SK-N-SH (cell line): ENCODE measurements at regions not wholly inside any gene's neighbourhood (a gene's known extent, or its start where the extent isn't known, plus 50 kb on each side); places are given as distances from the start of the nearest gene placed in this dataset.

ENCODE experiments used
- CTCF ChIA-PET: fragments of 300-600, 350-600 bp; formaldehyde crosslinking; extraction: SDS; loops from one replicate; lab custom pipeline; 2021; lab: Yijun Ruan, JAX
- POLR2A ChIA-PET: fragments of 350-600 bp; sonication (Branson Sonifier 250); formaldehyde crosslinking; extraction: SDS; loops from one replicate; lab custom pipeline; 2020; ENCODE audit warnings: antibody characterized with exemption, inconsistent platforms; lab: Yijun Ruan, JAX
- DNase-seq: peaks from one replicate; pipeline ENCODE4 v3.0.0; 2012
- H2AFZ ChIP-seq: fragments of 200-600 bp; sonication (generic); 2 replicates; pipeline ENCODE4 v1.8.1; 2016; ENCODE audit warnings: antibody characterized with exemption, mild to moderate bottlenecking, low read depth
- H3F3A ChIP-seq: fragments of 200-600 bp; sonication (generic); replicated peaks from 2 replicates; pipeline ENCODE3; 2016; ENCODE audit warnings: antibody characterized with exemption, mild to moderate bottlenecking; ENCODE audit not compliant: insufficient read depth
- H3K27ac ChIP-seq, 2 experiments: fragments of 200-500 bp in 1 of 2; fragments of 200-600 bp in 1 of 2; sonication (Bioruptor generic) in 1 of 2; sonication (generic), shearing (Covaris generic) in 1 of 2; 2 replicates each; pipeline versions ENCODE4 v1.5.1 to v1.6.1; 2014 to 2016; ENCODE audit warnings: low read depth in 2 of 2, inconsistent platforms in 1 of 2, low read length in 1 of 2, mild to moderate bottlenecking in 1 of 2, mixed read lengths in 1 of 2
- H3K27me3 ChIP-seq: fragments of 200-600 bp; sonication (generic), shearing (Covaris generic); 2 replicates; pipeline ENCODE4 v1.6.1; 2016; ENCODE audit warnings: mixed run types; ENCODE audit not compliant: insufficient read depth
- H3K36me3 ChIP-seq, 2 experiments: fragments of 200-500 bp in 1 of 2; fragments of 200-600 bp in 1 of 2; sonication (Bioruptor generic) in 1 of 2; sonication (generic) in 1 of 2; replicated peaks in 1 of 2; 2 replicates each; pipeline versions ENCODE3 to v1.5.1; 2014 to 2016; ENCODE audit warnings: low read length in 1 of 2, mild to moderate bottlenecking in 1 of 2; ENCODE audit not compliant: insufficient read depth in 2 of 2, control insufficient read depth in 1 of 2
- H3K4me1 ChIP-seq, 2 experiments: fragments of 200-500 bp in 1 of 2; fragments of 200-600 bp in 1 of 2; sonication (Bioruptor generic) in 1 of 2; sonication (generic), shearing (Covaris generic) in 1 of 2; 2 replicates each; pipeline versions ENCODE4 v1.5.1 to v1.6.1; 2014 to 2016; ENCODE audit warnings: low read depth in 1 of 2, low read length in 1 of 2, mixed run types in 1 of 2; ENCODE audit not compliant: insufficient read depth in 2 of 2, control insufficient read depth in 1 of 2
- H3K4me2 ChIP-seq: fragments of 200-600 bp; sonication (generic), shearing (Covaris generic); 2 replicates; pipeline ENCODE4 v1.6.1; 2017; ENCODE audit warnings: mixed run types
- H3K4me3 ChIP-seq, 2 experiments: fragments of 200-500 bp in 1 of 2; fragments of 200-600 bp in 1 of 2; sonication (Bioruptor generic) in 1 of 2; sonication (generic), shearing (Covaris generic) in 1 of 2; 2 replicates each; pipeline versions ENCODE4 v1.5.1 to v1.8.1; 2014 to 2016; ENCODE audit warnings: low read depth in 2 of 2, inconsistent platforms in 1 of 2, low read length in 1 of 2, mild to moderate bottlenecking in 1 of 2, mixed read lengths in 1 of 2, moderate library complexity in 1 of 2
- H3K79me2 ChIP-seq: fragments of 200-600 bp; sonication (generic); 2 replicates; pipeline ENCODE4 v1.8.1; 2017; ENCODE audit warnings: mild to moderate bottlenecking; ENCODE audit not compliant: insufficient read depth
- H3K9ac ChIP-seq: fragments of 200-600 bp; sonication (generic); 2 replicates; pipeline ENCODE4 v1.6.1; 2017; ENCODE audit warnings: mixed run types
- H3K9me2 ChIP-seq: fragments of 200-600 bp; sonication (generic); 2 replicates; pipeline ENCODE4 v1.6.1; 2017; ENCODE audit warnings: mixed run types
- H3K9me3 ChIP-seq: fragments of 200-600 bp; sonication (generic); 2 replicates; pipeline ENCODE4 v1.6.1; 2017; ENCODE audit warnings: mixed run types, mild to moderate bottlenecking, moderate library complexity
- H4K20me1 ChIP-seq: fragments of 200-600 bp; sonication (generic); 2 replicates; pipeline ENCODE4 v1.6.1; 2017; ENCODE audit warnings: mild to moderate bottlenecking, mixed run types; ENCODE audit not compliant: insufficient read depth
- CTCF ChIP-seq: fragments of 200-600 bp; sonication (generic); IDR thresholded peaks from 2 replicates; pipeline ENCODE4 v1.6.1; 2017; ENCODE audit warnings: antibody characterized with exemption, mild to moderate bottlenecking, moderate library complexity
- EP300 ChIP-seq, 2 experiments: IDR thresholded peaks; 2 replicates each; pipeline versions ENCODE4 v1.4.0 to v1.6.1; 2012; ENCODE audit warnings: borderline replicate concordance in 1 of 2, low read depth in 1 of 2, low read length in 1 of 2
- EZH2phosphoT487 ChIP-seq: fragments of 200-600 bp; sonication (generic); IDR thresholded peaks from 2 replicates; pipeline ENCODE4 v1.6.1; 2017; ENCODE audit warnings: low read depth, mixed run types, mild to moderate bottlenecking, antibody characterized with exemption, moderate library complexity, borderline replicate concordance
- FOXJ3 ChIP-seq: sonication (generic); formaldehyde crosslinking; IDR thresholded peaks from 2 replicates; pipeline ENCODE4 v1.5.1; 2020; ENCODE audit warnings: mild to moderate bottlenecking, missing genetic modification reagents
- FOXM1 ChIP-seq: IDR thresholded peaks from 2 replicates; pipeline ENCODE4 v1.4.0; 2012; ENCODE audit warnings: low read depth, mild to moderate bottlenecking
- GABPA ChIP-seq: IDR thresholded peaks from 2 replicates; pipeline ENCODE4 v1.4.0; 2012; ENCODE audit warnings: low read depth, mild to moderate bottlenecking
- IRF3 ChIP-seq: fragments of 150-350 bp; IDR thresholded peaks from 2 replicates; pipeline ENCODE4 v1.6.1; 2016; ENCODE audit warnings: mild to moderate bottlenecking, low read depth, low read length
- JUND ChIP-seq: IDR thresholded peaks from 2 replicates; pipeline ENCODE4 v1.4.0; 2012
- MAX ChIP-seq: IDR thresholded peaks from 2 replicates; pipeline ENCODE4 v1.4.0; 2012; ENCODE audit warnings: low read depth
- MEF2A ChIP-seq: IDR thresholded peaks from 2 replicates; pipeline ENCODE4 v1.4.0; 2012; ENCODE audit warnings: low read depth, borderline replicate concordance
- MXI1 ChIP-seq: IDR thresholded peaks from 2 replicates; pipeline ENCODE4 v1.6.1; 2012; ENCODE audit warnings: mild to moderate bottlenecking, low read depth, low read length, improper control_type of control experiment
- PBX3 ChIP-seq: IDR thresholded peaks from 2 replicates; pipeline ENCODE4; 2012
- POLR2AphosphoS5 ChIP-seq: IDR thresholded peaks from 2 replicates; pipeline ENCODE4 v1.6.1; 2012; ENCODE audit warnings: low read depth, low read length
- RAD21 ChIP-seq: IDR thresholded peaks from 2 replicates; pipeline ENCODE4 v1.6.1; 2012; ENCODE audit warnings: mild to moderate bottlenecking, low read length
- REST ChIP-seq: IDR thresholded peaks from 2 replicates; pipeline ENCODE4 v1.6.1; 2012; ENCODE audit warnings: mild to moderate bottlenecking, low read depth, low read length, moderate library complexity
- RXRA ChIP-seq: IDR thresholded peaks from 2 replicates; pipeline ENCODE4 v1.4.0; 2012; ENCODE audit warnings: low read depth, mild to moderate bottlenecking, borderline replicate concordance
- SIN3A ChIP-seq: IDR thresholded peaks from 2 replicates; pipeline ENCODE4 v1.6.1; 2012; ENCODE audit warnings: low read depth, mild to moderate bottlenecking, low read length, moderate library complexity, borderline replicate concordance
- TEAD4 ChIP-seq: IDR thresholded peaks from 2 replicates; pipeline ENCODE4 v1.4.0; 2012; ENCODE audit warnings: mild to moderate bottlenecking, borderline replicate concordance; ENCODE audit not compliant: insufficient read depth
- YY1 ChIP-seq: IDR thresholded peaks from 2 replicates; pipeline ENCODE4 v1.4.0; 2012; ENCODE audit warnings: low read depth, mild to moderate bottlenecking
- ZBTB33 ChIP-seq: IDR thresholded peaks from 2 replicates; pipeline ENCODE4 v1.4.0; 2012; ENCODE audit warnings: low read depth, borderline replicate concordance
- WGBS: methylation state at CpG from one replicate; pipeline ENCODE4 v1.1.6; 2017; ENCODE audit warnings: low lambda C conversion rate; 5-methylcytosine and 5-hydroxymethylcytosine counted together

- Histone ChIP-seq H3K9me2 (no peaks in the 10 kb centered on the region), H3K4me3 (no peak overlapping the region), H3K79me2 (no peaks in the 10 kb centered on the region), H3K9ac (no peak overlapping the region), H3K27me3 (no peaks in the 10 kb centered on the region), H3K36me3 (no peaks in the 10 kb centered on the region), H3K4me2 (no peak overlapping the region), H3K4me1 (peaks cover 0 to 4% of the 10 kb centered on the region in 2 experiments; a peak in 1 of 4 replicates), H2AFZ (no peak overlapping the region), H3F3A (no peaks in the 10 kb centered on the region), H3K27ac (no peak overlapping the region), H3K9me3 (no peaks in the 10 kb centered on the region), H4K20me1 (no peaks in the 10 kb centered on the region)
- TF ChIP-seq PBX3, result no peak
- TF ChIP-seq MEF2A, result no peak
- no peak for TF ChIP-seq RXRA
- TF ChIP-seq TEAD4, result no peak
- TF ChIP-seq SIN3A, result no peak
- no peak for TF ChIP-seq JUND
- no peak for TF ChIP-seq MAX
- no peak for TF ChIP-seq CTCF
- TF ChIP-seq POLR2AphosphoS5, result no peak
- no peak for TF ChIP-seq GABPA
- no peak for TF ChIP-seq FOXJ3 (CRISPR knock-in tag)
- no peak for TF ChIP-seq YY1
- TF ChIP-seq REST, result no peak
- TF ChIP-seq ZBTB33, result no peak
- no peak for TF ChIP-seq IRF3
- TF ChIP-seq EP300 (IDR thresholded peaks at IDR 0.05; ENCODE audit: borderline replicate concordance in 1 of 2, low read depth in 1 of 2, low read length in 1 of 2), result no peak
- TF ChIP-seq MXI1, result no peak
- TF ChIP-seq EZH2phosphoT487, result no peak
- no peak for TF ChIP-seq FOXM1
- no peak for TF ChIP-seq RAD21
- ChIA-PET POLR2A (no interaction called here), CTCF (interaction anchor here (1.1 to 3.4 kb wide), 3 partner anchors 10 to 394 kb away, joined by 3 to 15 read pairs (median 7); no protein-coding TSS in a partner anchor)
- no peak for DNase-seq
- 17% methylated on average over 2 of the region's 3 CpGs for WGBS
Observed at GRCh38 chr6:165833355-165833754, 170.3 kb upstream of the PDE10A start.
